Esophagus squamous epithelium (tissue), 4 donors: ENCODE measurements at regions not wholly inside any gene's neighbourhood (a gene's known extent, or its start where the extent isn't known, plus 50 kb on each side); places are given as distances from the start of the nearest gene placed in this dataset.

Source experiments
- CTCF ChIP-seq, 6 experiments: fragments of 450-650 bp in 4 of 6; fragments of 200-600 bp in 2 of 6; sonication (generic) in 2 of 6; IDR thresholded peaks; one replicate each; pipeline ENCODE4 v1.5.1; 2016 to 2019; ENCODE audit warnings: antibody characterized with exemption in 6 of 6, mild to moderate bottlenecking in 4 of 6, moderate library complexity in 4 of 6
- POLR2A ChIP-seq, 4 donors: fragments of 450-650 bp; IDR thresholded peaks; one replicate each; pipeline ENCODE4 v1.6.1; 2017; ENCODE audit warnings: antibody characterized with exemption in 4 of 4, mild to moderate bottlenecking in 4 of 4, moderate library complexity in 3 of 4

- no peak for TF ChIP-seq CTCF (IDR thresholded peaks at IDR 0.05)
- no peak for TF ChIP-seq POLR2A (IDR thresholded peaks at IDR 0.05)
Observed at GRCh38 chr10:124296121-124296812, 122.5 kb downstream of the OAT start.
